Activated CD8-positive, alpha-beta memory T cell treated with anti-CD3 and anti-CD28 coated beads, Interleukin-2, amount 10 ng/mL, durations not matched to agents 7 days and 5 days (primary cell): ENCODE measurements at regions not wholly inside any gene's neighbourhood (a gene's known extent, or its start where the extent isn't known, plus 50 kb on each side); places are given as distances from the start of the nearest gene placed in this dataset.

Experiments
- ATAC-seq: fragments of 150-1000 bp; cut with Tn5 transposase; one replicate; pipeline ENCODE4 v1.10.0; 2021; ENCODE audit warnings: moderate library complexity
- CTCF ChIA-PET: fragments of 350-600 bp; sonication (Branson Sonifier 250); formaldehyde crosslinking; loops from one replicate; lab custom pipeline; 2021; ENCODE audit warnings: antibody characterized with exemption; lab: Charles Lee
- DNase-seq: peaks from one replicate; pipeline ENCODE4 v3.0.0-alpha.2; 2020
- H3K27ac Mint-ChIP-seq: one replicate; pipeline ENCODE4 v1.8.0; 2021; ENCODE audit warnings: mild to moderate bottlenecking, mixed read lengths
- H3K27me3 Mint-ChIP-seq: one replicate; pipeline ENCODE4 v1.8.0; 2021; ENCODE audit warnings: mixed read lengths
- H3K36me3 Mint-ChIP-seq: one replicate; pipeline ENCODE4 v1.8.0; 2021; ENCODE audit warnings: mild to moderate bottlenecking, mixed read lengths
- H3K4me1 Mint-ChIP-seq: one replicate; pipeline ENCODE4 v1.8.0; 2021; ENCODE audit warnings: mixed read lengths
- H3K4me3 Mint-ChIP-seq: one replicate; pipeline ENCODE4 v1.8.0; 2021; ENCODE audit warnings: mild to moderate bottlenecking, moderate library complexity, mixed read lengths
- H3K9me3 Mint-ChIP-seq: one replicate; pipeline ENCODE4 v1.8.0; 2022; ENCODE audit warnings: low read depth, mixed read lengths

DNA sequence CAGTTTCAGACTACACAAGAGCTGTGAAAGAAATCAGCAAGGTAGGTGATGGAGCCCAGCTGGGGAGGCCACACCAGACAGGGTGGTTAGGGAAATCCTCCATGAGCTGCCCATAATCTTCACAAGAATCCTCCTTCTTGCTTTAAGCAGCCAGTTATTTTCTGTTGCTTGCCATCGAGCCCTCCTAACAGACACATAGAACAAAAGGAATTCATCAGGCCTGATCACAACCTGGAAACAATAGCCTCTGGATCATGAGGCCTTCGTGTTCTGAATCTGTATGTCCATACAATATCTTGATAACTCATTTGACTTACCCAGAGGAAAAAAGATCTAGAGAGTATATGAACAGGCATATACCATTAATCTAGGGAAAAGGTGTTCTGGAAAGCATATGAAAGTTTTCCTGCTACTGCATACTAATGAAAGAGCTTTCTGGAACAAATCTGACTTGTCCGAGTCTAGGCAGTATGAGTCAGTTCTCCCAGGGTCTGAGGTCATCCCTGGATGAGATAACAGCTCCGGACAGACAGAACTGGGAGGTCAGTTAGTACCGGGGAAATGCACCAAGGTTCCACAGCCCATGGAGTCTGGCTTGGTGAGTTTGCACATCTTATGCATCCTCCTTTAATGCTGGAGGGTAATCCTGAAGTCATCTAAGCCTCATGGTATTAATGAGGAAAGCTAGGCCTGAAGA, 52.8 kb upstream of the ELK3 start:
- peaks cover 3% of the 10 kb centered on the region for H3K27me3 Mint-ChIP-seq
- H3K4me1 Mint-ChIP-seq, result peaks cover 28% of the 10 kb centered on the region
- CTCF ChIA-PET, result no interaction called here
- H3K9me3 Mint-ChIP-seq, result no peaks in the 10 kb centered on the region
- ATAC-seq (no peak), DNase-seq (no peak)
- no peak overlapping the region for H3K4me3 Mint-ChIP-seq
- peaks cover 3% of the 10 kb centered on the region for H3K36me3 Mint-ChIP-seq
- H3K27ac Mint-ChIP-seq, result no peak overlapping the region

DNA sequence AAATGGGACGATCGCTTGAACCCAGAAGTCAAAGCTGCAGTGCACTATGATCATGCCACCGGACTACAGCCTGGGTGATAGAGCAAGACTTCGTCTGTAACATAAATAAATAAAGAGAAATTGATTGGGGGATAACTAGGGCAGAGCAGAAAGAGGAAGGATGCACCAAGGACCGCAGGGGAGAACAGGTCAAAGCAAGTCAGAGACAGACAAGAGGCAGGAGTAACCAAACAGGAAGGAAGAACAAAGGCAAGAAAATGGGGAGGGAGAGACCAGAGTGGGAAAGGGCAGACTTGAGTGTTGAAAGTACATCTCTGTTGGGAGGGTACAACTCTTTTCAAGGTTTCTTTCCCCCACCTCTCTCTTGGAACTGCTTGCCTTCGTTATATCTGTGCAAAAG, 50.8 kb upstream of the ELK3 start:
- Mint-ChIP-seq H3K27ac (peak overlapping the region; percentile 3), H3K4me3 (peak overlapping the region; percentile 29), H3K36me3 (peaks cover 3% of the 10 kb centered on the region), H3K4me1 (peaks cover 21% of the 10 kb centered on the region), H3K27me3 (peaks cover 4% of the 10 kb centered on the region), H3K9me3 (no peaks in the 10 kb centered on the region)
- CTCF ChIA-PET, result no interaction called here
- ATAC-seq, result peak; percentile 33
- no peak for DNase-seq

DNA sequence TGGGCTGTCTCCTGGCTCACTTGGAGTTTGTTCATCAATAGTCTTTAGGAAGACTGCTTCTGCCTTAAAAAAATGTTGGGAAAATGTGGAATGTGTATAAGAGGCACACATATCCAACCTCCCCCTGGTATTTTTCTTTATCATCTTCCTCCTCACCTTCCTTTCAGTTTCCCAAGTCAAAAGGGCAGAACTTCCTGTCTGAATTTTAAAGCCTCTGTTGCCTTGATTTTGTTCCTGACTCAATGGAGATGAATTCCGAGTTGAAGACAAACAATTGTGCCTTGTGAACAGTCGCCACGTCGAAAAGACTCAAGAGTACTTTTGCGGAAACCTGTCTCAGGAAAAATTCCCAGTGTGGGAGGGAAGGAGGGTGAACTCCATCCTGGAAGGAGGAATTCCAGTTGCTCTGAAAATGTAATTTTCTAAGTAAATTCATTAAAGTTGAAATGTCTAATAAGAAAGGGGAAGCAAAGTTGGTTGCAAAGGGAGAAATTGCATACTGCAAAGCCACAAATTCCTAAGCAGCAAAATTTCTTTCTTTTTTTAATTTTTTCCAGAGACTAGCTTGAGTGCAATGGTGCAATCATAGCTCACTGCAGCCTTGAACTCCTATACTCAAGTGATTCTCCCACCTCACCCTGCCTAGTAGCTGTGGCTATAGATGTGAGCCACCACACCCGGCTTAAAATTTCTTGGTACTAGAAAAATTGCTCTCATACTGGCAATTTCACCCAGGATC, 50.2 kb upstream of the ELK3 start:
- Mint-ChIP-seq H3K4me1 (peaks cover 21% of the 10 kb centered on the region), H3K9me3 (no peaks in the 10 kb centered on the region), H3K36me3 (peaks cover 3% of the 10 kb centered on the region), H3K27me3 (peaks cover 4% of the 10 kb centered on the region), H3K4me3 (no peak overlapping the region), H3K27ac (no peak overlapping the region)
- DNase-seq (no peak), ATAC-seq (no peak)
- CTCF ChIA-PET, result no interaction called here
